H1 (cell line): ENCODE measurements at regions not wholly inside any gene's neighbourhood (a gene's known extent, or its start where the extent isn't known, plus 50 kb on each side); places are given as distances from the start of the nearest gene placed in this dataset.

ENCODE experiments used
- CTCF ChIA-PET: fragments of 300-600 bp; sonication (Branson Sonifier 250); formaldehyde crosslinking; loops from one replicate; lab custom pipeline; 2021; ENCODE audit not compliant: partially characterized antibody; lab: Charles Lee
- POLR2A ChIA-PET: fragments of 300-600 bp; sonication (Branson Sonifier 250); formaldehyde crosslinking; loops from one replicate; lab custom pipeline; 2021; ENCODE audit warnings: inconsistent platforms; ENCODE audit not compliant: partially characterized antibody; lab: Charles Lee
- DNase-seq, 2 experiments: peaks; one replicate each; pipeline versions ENCODE4 v3.0.0 to v3.0.0-alpha.2; 2010 to 2022; ENCODE audit warnings: low spot score in 2 of 2, low read depth in 1 of 2, mixed read lengths in 1 of 2
- FAIRE-seq: peaks from 2 replicates; lab custom pipeline; 2011; peaks lifted over from hg19 to GRCh38; lab: Jason Lieb, UNC
- H2AFZ ChIP-seq: 2 replicates; pipeline ENCODE4 v1.8.1; 2012; ENCODE audit warnings: low read length, inconsistent platforms
- H2AK5ac ChIP-seq: 2 replicates; pipeline ENCODE4 v1.6.1; 2013; ENCODE audit warnings: low read depth, low read length
- H2BK120ac ChIP-seq: replicated peaks from 2 replicates; pipeline ENCODE3; 2013; ENCODE audit warnings: low read depth, low read length, inconsistent platforms
- H2BK12ac ChIP-seq: 2 replicates; pipeline ENCODE4 v1.6.1; 2013; ENCODE audit warnings: low read depth, low read length
- H2BK15ac ChIP-seq: 2 replicates; pipeline ENCODE4 v1.6.1; 2013; ENCODE audit warnings: low read length
- H2BK20ac ChIP-seq: 2 replicates; pipeline ENCODE4 v1.6.1; 2013; ENCODE audit warnings: low read length
- H2BK5ac ChIP-seq: 2 replicates; pipeline ENCODE4 v1.6.1; 2013; ENCODE audit warnings: low read depth, low read length
- H3K14ac ChIP-seq: 2 replicates; pipeline ENCODE4 v1.6.1; 2013; ENCODE audit warnings: inconsistent platforms; ENCODE audit not compliant: insufficient read length
- H3K18ac ChIP-seq: 2 replicates; pipeline ENCODE4 v1.6.1; 2013; ENCODE audit warnings: low read length; ENCODE audit errors: extremely low read depth
- H3K23ac ChIP-seq: 2 replicates; pipeline ENCODE4 v1.6.1; 2013; ENCODE audit warnings: inconsistent platforms; ENCODE audit not compliant: insufficient read length
- H3K23me2 ChIP-seq: 2 replicates; pipeline ENCODE4 v1.6.1; 2013; ENCODE audit warnings: low read depth, low read length
- H3K27ac ChIP-seq: 2 replicates; pipeline ENCODE4 v1.6.1; 2011; ENCODE audit warnings: low read depth, low read length, inconsistent platforms
- H3K27me3 ChIP-seq, 4 experiments: replicated peaks in 1 of 4; 1 replicate in 1 of 4; 2 replicates in 3 of 4; pipeline versions ENCODE4 v1.6.1 to v1.8.1; 2011 to 2013; ENCODE audit warnings: low read length in 3 of 4, mild to moderate bottlenecking in 3 of 4, inconsistent platforms in 2 of 4, mixed read lengths in 2 of 4, moderate library complexity in 1 of 4; ENCODE audit not compliant: control insufficient read depth in 3 of 4, insufficient read depth in 3 of 4; ENCODE audit errors: extremely low read depth in 1 of 4
- H3K36me3 ChIP-seq, 4 experiments: 2 replicates each; pipeline versions ENCODE4 v1.6.1 to v1.8.1; 2011 to 2013; ENCODE audit warnings: mild to moderate bottlenecking in 4 of 4, low read length in 3 of 4, moderate library complexity in 2 of 4, control low read depth in 1 of 4, inconsistent platforms in 1 of 4; ENCODE audit not compliant: insufficient read depth in 4 of 4, control insufficient read depth in 2 of 4
- H3K4ac ChIP-seq: replicated peaks from 2 replicates; pipeline ENCODE3; 2013; ENCODE audit warnings: low read length, low read depth, mixed read lengths, inconsistent platforms; ENCODE audit not compliant: insufficient read length
- H3K4me1 ChIP-seq, 4 experiments: replicated peaks in 1 of 4; 1 replicate in 1 of 4; 2 replicates in 3 of 4; pipeline versions ENCODE4 v1.6.1 to v1.8.1; 2011 to 2013; ENCODE audit warnings: low read length in 3 of 4, inconsistent platforms in 2 of 4, mixed read lengths in 1 of 4; ENCODE audit not compliant: insufficient read depth in 4 of 4, control insufficient read depth in 3 of 4
- H3K4me2 ChIP-seq, 2 experiments: 2 replicates each; pipeline versions ENCODE4 v1.6.1 to v1.8.1; 2011 to 2013; ENCODE audit warnings: low read depth in 2 of 2, low read length in 2 of 2, control low read depth in 1 of 2, inconsistent platforms in 1 of 2, mild to moderate bottlenecking in 1 of 2; ENCODE audit not compliant: insufficient read depth in 1 of 2
- H3K4me3 ChIP-seq, 4 experiments: fragments of 200-600, 300-600 bp in 1 of 4; sonication (generic), shearing (Covaris generic), sonication (Bioruptor Twin) in 1 of 4; 2 replicates each; pipeline versions ENCODE4 v1.5.1 to v1.8.1; 2011 to 2016; ENCODE audit warnings: low read length in 4 of 4, low read depth in 3 of 4, control low read depth in 2 of 4, inconsistent platforms in 2 of 4, mild to moderate bottlenecking in 2 of 4, mixed read lengths in 1 of 4, moderate library complexity in 1 of 4; ENCODE audit not compliant: insufficient read depth in 2 of 4; ENCODE audit errors: extremely low read depth in 1 of 4
- H3K56ac ChIP-seq: replicated peaks from 2 replicates; pipeline ENCODE3; 2013; ENCODE audit warnings: low read depth, mild to moderate bottlenecking, mixed read lengths, low read length, inconsistent platforms; ENCODE audit not compliant: insufficient read length
- H3K79me1 ChIP-seq: 2 replicates; pipeline ENCODE4 v1.6.1; 2013; ENCODE audit warnings: low read depth, low read length, control low read depth
- H3K79me2 ChIP-seq, 2 experiments: 2 replicates each; pipeline versions ENCODE4 v1.6.1 to v1.8.1; 2012 to 2013; ENCODE audit warnings: low read length in 2 of 2, mild to moderate bottlenecking in 2 of 2, inconsistent platforms in 1 of 2; ENCODE audit not compliant: insufficient read depth in 2 of 2, control insufficient read depth in 1 of 2
- H3K9ac ChIP-seq, 4 experiments: replicated peaks in 1 of 4; 1 replicate in 1 of 4; 2 replicates in 3 of 4; pipeline versions ENCODE4 v1.6.1 to v1.8.1; 2011 to 2013; ENCODE audit warnings: low read depth in 3 of 4, low read length in 3 of 4, control low read depth in 2 of 4, mild to moderate bottlenecking in 2 of 4, moderate library complexity in 2 of 4, inconsistent platforms in 1 of 4; ENCODE audit errors: extremely low read depth in 1 of 4
- H3K9me3 ChIP-seq, 2 experiments: 2 replicates each; pipeline versions ENCODE4 v1.6.1 to v1.8.1; 2012 to 2013; ENCODE audit warnings: mild to moderate bottlenecking in 2 of 2, moderate library complexity in 2 of 2, control low read depth in 1 of 2, inconsistent platforms in 1 of 2, low read depth in 1 of 2, low read length in 1 of 2, mixed read lengths in 1 of 2; ENCODE audit not compliant: insufficient read depth in 2 of 2
- H4K20me1 ChIP-seq, 2 experiments: replicated peaks in 1 of 2; 2 replicates each; pipeline versions ENCODE3 to v1.8.1; 2011 to 2013; ENCODE audit warnings: inconsistent platforms in 2 of 2, low read length in 2 of 2, mild to moderate bottlenecking in 1 of 2; ENCODE audit not compliant: insufficient read depth in 2 of 2, control insufficient read depth in 1 of 2
- H4K5ac ChIP-seq: 2 replicates; pipeline ENCODE4 v1.6.1; 2013; ENCODE audit warnings: low read length, low read depth, mixed read lengths, inconsistent platforms; ENCODE audit not compliant: insufficient read length
- H4K8ac ChIP-seq: 2 replicates; pipeline ENCODE4 v1.8.0; 2013; ENCODE audit warnings: mild to moderate bottlenecking, moderate library complexity, low read length, inconsistent platforms; ENCODE audit not compliant: insufficient read depth; ENCODE audit errors: extremely low read depth
- H4K91ac ChIP-seq: replicated peaks from 2 replicates; pipeline ENCODE3; 2013; ENCODE audit warnings: low read length, mixed read lengths, inconsistent platforms; ENCODE audit not compliant: insufficient read length
- ASH2L ChIP-seq: fragments of 200-600, 300-600 bp; sonication (generic); IDR thresholded peaks from one replicate; pipeline ENCODE4 v1.7.1; 2017; ENCODE audit warnings: low read length
- CEBPB ChIP-seq: IDR thresholded peaks from 2 replicates; pipeline ENCODE4 v1.6.1; 2012; ENCODE audit warnings: low read depth, low read length
- CHD1 ChIP-seq: IDR thresholded peaks from 2 replicates; pipeline ENCODE4 v1.6.1; 2012; ENCODE audit warnings: low read depth, low read length, improper control_type of control experiment
- EP300 ChIP-seq, 2 experiments: IDR thresholded peaks; 1 replicate in 1 of 2; 2 replicates in 1 of 2; pipeline ENCODE4 v1.6.1; 2011 to 2012; ENCODE audit warnings: low read depth in 2 of 2, low read length in 2 of 2, mild to moderate bottlenecking in 2 of 2, borderline replicate concordance in 1 of 2, inconsistent platforms in 1 of 2, moderate library complexity in 1 of 2
- GABPA ChIP-seq: IDR thresholded peaks from 2 replicates; pipeline ENCODE4 v1.6.1; 2011; ENCODE audit warnings: mild to moderate bottlenecking, low read length, moderate library complexity, borderline replicate concordance; ENCODE audit not compliant: insufficient read depth
- JUND ChIP-seq: IDR thresholded peaks from 2 replicates; pipeline ENCODE4 v1.6.1; 2011; ENCODE audit warnings: mild to moderate bottlenecking, improper control_type of control experiment, low read length
- KDM4A ChIP-seq: IDR thresholded peaks from one replicate; pipeline ENCODE4 v1.7.1; 2012; ENCODE audit warnings: low read depth, mild to moderate bottlenecking, moderate library complexity, low read length, inconsistent platforms; ENCODE audit not compliant: severe bottlenecking
- MAFK ChIP-seq: IDR thresholded peaks from 2 replicates; pipeline ENCODE4 v1.6.1; 2012; ENCODE audit warnings: low read depth, mild to moderate bottlenecking, improper control_type of control experiment, low read length
- NANOG ChIP-seq: IDR thresholded peaks from 2 replicates; pipeline ENCODE4 v1.6.1; 2011; ENCODE audit warnings: low read length, low read depth, mild to moderate bottlenecking, inconsistent platforms; ENCODE audit not compliant: insufficient read depth, poor library complexity, severe bottlenecking
- PHF8 ChIP-seq: fragments of 200-600 bp; sonication (generic); conservative IDR thresholded peaks from 2 replicates; pipeline ENCODE4 v1.7.1; 2012; ENCODE audit warnings: low read depth, mild to moderate bottlenecking, inconsistent platforms, low read length, moderate library complexity
- SAP30 ChIP-seq: fragments of 300-600 bp; sonication (generic); IDR thresholded peaks from 2 replicates; pipeline ENCODE4 v1.7.1; 2012; ENCODE audit warnings: low read length, moderate library complexity, mild to moderate bottlenecking, inconsistent platforms; ENCODE audit not compliant: insufficient read depth, insufficient replicate concordance
- WGBS, 2 experiments: shearing (Covaris generic) in 1 of 2; methylation state at CpG; one replicate each; pipeline versions ENCODE4 v1.1.6 to v1.1.7; 2013 to 2015; ENCODE audit warnings: low lambda C conversion rate in 2 of 2, mixed read lengths in 2 of 2, inconsistent platforms in 1 of 2, low coverage in 1 of 2, missing lambda C conversion rate in 1 of 2; ENCODE audit not compliant: insufficient replicate concordance in 2 of 2, insufficient coverage in 1 of 2, insufficient read length in 1 of 2; ENCODE audit errors: extremely low coverage in 1 of 2, missing lambda C conversion rate in 1 of 2; 5-methylcytosine and 5-hydroxymethylcytosine counted together

DNA sequence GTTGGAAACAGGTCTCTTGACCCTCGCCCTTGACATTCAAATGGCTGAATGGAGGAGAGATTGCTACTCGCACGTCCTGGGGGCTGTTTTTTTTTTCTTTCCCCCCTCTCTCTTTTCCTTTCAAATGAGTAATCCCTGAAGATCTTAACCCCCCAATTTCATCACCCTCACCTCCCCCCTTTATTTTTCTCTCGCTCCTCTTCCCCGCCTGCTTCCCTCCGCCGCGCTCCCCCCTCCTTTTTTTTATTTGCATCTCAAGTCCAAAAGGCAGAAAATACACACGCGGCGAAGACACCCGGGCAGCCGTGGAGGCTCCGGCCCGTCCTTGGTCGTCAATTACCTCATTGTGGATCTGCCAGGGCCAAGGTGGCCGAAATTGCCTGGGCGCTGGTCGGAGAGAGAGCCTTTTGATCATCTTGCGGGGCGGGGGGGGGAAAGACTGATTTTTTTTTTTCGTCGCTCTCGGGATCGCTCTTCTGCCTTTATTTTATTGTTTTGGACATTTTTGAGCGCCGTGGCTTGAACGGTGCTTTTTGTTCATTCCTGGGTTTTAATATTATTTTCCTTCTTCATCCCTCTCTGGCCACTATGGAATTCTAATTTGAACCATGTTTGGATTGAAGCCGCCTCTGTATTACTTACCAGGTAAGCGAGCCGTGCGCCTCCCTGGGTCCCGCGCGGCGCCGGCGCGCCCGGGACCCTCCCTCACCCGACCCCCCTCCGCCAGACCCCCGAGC lies 57.2 kb upstream of the GSE1 start:
- peaks cover 29% of the 10 kb centered on the region for H3K23me2 ChIP-seq
- H3K4ac ChIP-seq: no peak overlapping the region
- H3K27me3 ChIP-seq: no peaks in the 10 kb centered on the region; a peak in 2 of 7 replicates
- H2BK5ac ChIP-seq: no peak overlapping the region
- H2AK5ac ChIP-seq: no peak overlapping the region
- peak overlapping the region; percentile 54 to 98 (median 73) for H3K4me3 ChIP-seq
- FAIRE-seq (no peak), DNase-seq (peak in 1 of 2 experiments; percentile 49)
- POLR2A ChIA-PET: interaction anchor here (0.8 to 4.3 kb wide), 4 partner anchors 12 to 56 kb away, joined by 3 to 29 read pairs (median 7); partner anchors contain the start of gene GSE1
- CTCF ChIA-PET: interaction anchor here (0.8 to 7.3 kb wide), 8 partner anchors 8 to 136 kb away, joined by 3 to 76 read pairs (median 12); no protein-coding TSS in a partner anchor
- H3K4me1 ChIP-seq: peaks cover 0 to 28% (median 21%) of the 10 kb centered on the region in 4 experiments; a peak in 6 of 7 replicates
- no peaks in the 10 kb centered on the region for H3K9me3 ChIP-seq
- peak overlapping the region; percentile 1; the same call in 1 of the 2 replicates for H4K8ac ChIP-seq
- no peak overlapping the region for H2BK12ac ChIP-seq
- H3K56ac ChIP-seq: no peak overlapping the region
- H2BK20ac ChIP-seq: no peak overlapping the region
- 0% methylated on average over 22 of the region's 43 CpGs; no CpG with 5 or more reads in 1 of the 2 experiments for WGBS, 2 experiments
- no peak overlapping the region for H3K23ac ChIP-seq
- no peak overlapping the region for H2AFZ ChIP-seq
- H3K79me1 ChIP-seq: peaks cover 6% of the 10 kb centered on the region; the same call in 1 of the 2 replicates
- H4K5ac ChIP-seq: no peak overlapping the region
- peak overlapping the region; percentile 19; the same call in 1 of the 2 replicates for H3K18ac ChIP-seq
- peak overlapping the region; percentile 82 to 95 for H3K4me2 ChIP-seq
- H3K27ac ChIP-seq: no peak overlapping the region
- no peak overlapping the region for H3K14ac ChIP-seq
- peak overlapping the region in 3 of 4 experiments; percentile 8 to 58 (median 33); a peak in 4 of 7 replicates for H3K9ac ChIP-seq
- peaks cover 3 to 8% of the 10 kb centered on the region in 2 experiments for H4K20me1 ChIP-seq
- H3K36me3 ChIP-seq: no peaks in the 10 kb centered on the region
- peaks cover 10 to 20% of the 10 kb centered on the region in 2 experiments; a peak in 3 of 4 replicates for H3K79me2 ChIP-seq
- H4K91ac ChIP-seq: peak overlapping the region; percentile 68
- H2BK120ac ChIP-seq: no peak overlapping the region
- H2BK15ac ChIP-seq: no peak overlapping the region
- no peak for TF ChIP-seq SAP30
- no peak for TF ChIP-seq NANOG
- TF ChIP-seq JUND: no peak
- TF ChIP-seq MAFK: no peak
- TF ChIP-seq GABPA: no peak
- no peak for TF ChIP-seq PHF8
- TF ChIP-seq EP300 (IDR thresholded peaks at IDR 0.05; ENCODE audit: borderline replicate concordance in 1 of 2, low read depth in 2 of 2, low read length in 2 of 2): no peak
- TF ChIP-seq CHD1: no peak
- TF ChIP-seq ASH2L: no peak
- 0 out of 2 replicates have a peak, but pooled peaks have one; percentile 7 for TF ChIP-seq CEBPB
- TF ChIP-seq KDM4A: peak; percentile 42
